ENCODE measurements at regions not wholly inside any gene's neighbourhood (a gene's known extent, or its start where the extent isn't known, plus 50 kb on each side); places are given as distances from the start of the nearest gene placed in this dataset.

DNA sequence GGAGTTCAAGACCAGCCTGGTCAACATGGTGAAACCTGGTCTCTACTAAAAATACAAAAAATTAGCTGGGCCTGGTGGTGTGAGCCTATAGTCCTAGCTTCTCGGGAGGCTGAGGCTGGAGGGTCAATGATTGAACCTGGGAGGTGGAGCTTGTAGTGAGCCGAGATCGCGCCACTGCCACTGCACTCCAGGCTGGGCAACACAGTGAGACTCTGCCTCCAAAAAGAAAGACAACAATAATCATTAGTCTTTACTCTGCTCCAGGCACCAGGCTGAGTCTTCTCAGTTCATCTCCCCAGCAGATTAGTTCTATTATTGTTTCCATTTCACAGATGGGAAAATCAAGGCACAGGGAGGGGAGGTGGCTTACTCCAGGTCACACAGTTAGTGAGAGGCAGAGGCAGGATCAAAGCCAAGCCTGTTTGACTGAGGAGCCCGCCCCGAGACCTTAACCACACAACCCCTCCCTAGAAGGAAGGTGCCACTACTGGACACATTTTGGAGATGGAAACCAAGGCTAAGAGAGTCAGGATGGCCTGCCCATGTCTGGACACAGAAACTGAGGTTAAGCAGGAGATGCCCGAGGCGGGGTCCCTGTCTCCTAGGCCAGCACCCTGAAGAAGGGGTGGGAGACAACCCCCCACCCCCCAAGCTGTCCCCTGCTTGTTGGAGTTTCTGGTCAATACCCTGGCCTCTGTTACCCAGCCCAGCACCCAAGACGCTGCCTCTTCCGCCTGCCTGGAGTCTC lies 75.8 kb downstream of the CEBPB start:
- no peak overlapping the region for H3K9ac ChIP-seq (ENCODE audit: low read length)
- H3K79me2 ChIP-seq (ENCODE audit: insufficient read depth, low read length) = no peaks in the 10 kb centered on the region
- no peaks in the 10 kb centered on the region for H3F3A ChIP-seq (ENCODE audit: insufficient read depth)
- H3K36me3 ChIP-seq (ENCODE audit: low read length) = no peaks in the 10 kb centered on the region
- H3K9me2 ChIP-seq (replicated peaks; ENCODE audit: insufficient read depth, low read length) = no peaks in the 10 kb centered on the region
- no peaks in the 10 kb centered on the region for H3K27me3 ChIP-seq (ENCODE audit: low read length)
- no peak overlapping the region for H3K4me3 ChIP-seq (ENCODE audit: insufficient read depth, low read length, poor library complexity, severe bottlenecking)
- H4K20me1 ChIP-seq (ENCODE audit: low read depth, low read length) = no peaks in the 10 kb centered on the region
- no peak overlapping the region for H2AFZ ChIP-seq (ENCODE audit: low read depth, low read length, severe bottlenecking)
- TF ChIP-seq, protein P1, sequence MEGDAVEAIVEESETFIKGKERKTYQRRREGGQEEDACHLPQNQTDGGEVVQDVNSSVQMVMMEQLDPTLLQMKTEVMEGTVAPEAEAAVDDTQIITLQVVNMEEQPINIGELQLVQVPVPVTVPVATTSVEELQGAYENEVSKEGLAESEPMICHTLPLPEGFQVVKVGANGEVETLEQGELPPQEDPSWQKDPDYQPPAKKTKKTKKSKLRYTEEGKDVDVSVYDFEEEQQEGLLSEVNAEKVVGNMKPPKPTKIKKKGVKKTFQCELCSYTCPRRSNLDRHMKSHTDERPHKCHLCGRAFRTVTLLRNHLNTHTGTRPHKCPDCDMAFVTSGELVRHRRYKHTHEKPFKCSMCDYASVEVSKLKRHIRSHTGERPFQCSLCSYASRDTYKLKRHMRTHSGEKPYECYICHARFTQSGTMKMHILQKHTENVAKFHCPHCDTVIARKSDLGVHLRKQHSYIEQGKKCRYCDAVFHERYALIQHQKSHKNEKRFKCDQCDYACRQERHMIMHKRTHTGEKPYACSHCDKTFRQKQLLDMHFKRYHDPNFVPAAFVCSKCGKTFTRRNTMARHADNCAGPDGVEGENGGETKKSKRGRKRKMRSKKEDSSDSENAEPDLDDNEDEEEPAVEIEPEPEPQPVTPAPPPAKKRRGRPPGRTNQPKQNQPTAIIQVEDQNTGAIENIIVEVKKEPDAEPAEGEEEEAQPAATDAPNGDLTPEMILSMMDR (IDR thresholded peaks at IDR 0.05; ENCODE audit: insufficient read depth, low read length, poor library complexity, severe bottlenecking) = no peak
- TF ChIP-seq EZH2phosphoT487 (conservative IDR thresholded peaks at IDR 0.05; ENCODE audit: low read length) = no peak
- H3K9me3 ChIP-seq (ENCODE audit: insufficient read depth, low read length) = no peaks in the 10 kb centered on the region
- H3K4me2 ChIP-seq (ENCODE audit: low read depth, low read length, poor library complexity, severe bottlenecking) = no peak overlapping the region
- H3K27ac ChIP-seq (ENCODE audit: low read depth, low read length) = no peak overlapping the region

DNA sequence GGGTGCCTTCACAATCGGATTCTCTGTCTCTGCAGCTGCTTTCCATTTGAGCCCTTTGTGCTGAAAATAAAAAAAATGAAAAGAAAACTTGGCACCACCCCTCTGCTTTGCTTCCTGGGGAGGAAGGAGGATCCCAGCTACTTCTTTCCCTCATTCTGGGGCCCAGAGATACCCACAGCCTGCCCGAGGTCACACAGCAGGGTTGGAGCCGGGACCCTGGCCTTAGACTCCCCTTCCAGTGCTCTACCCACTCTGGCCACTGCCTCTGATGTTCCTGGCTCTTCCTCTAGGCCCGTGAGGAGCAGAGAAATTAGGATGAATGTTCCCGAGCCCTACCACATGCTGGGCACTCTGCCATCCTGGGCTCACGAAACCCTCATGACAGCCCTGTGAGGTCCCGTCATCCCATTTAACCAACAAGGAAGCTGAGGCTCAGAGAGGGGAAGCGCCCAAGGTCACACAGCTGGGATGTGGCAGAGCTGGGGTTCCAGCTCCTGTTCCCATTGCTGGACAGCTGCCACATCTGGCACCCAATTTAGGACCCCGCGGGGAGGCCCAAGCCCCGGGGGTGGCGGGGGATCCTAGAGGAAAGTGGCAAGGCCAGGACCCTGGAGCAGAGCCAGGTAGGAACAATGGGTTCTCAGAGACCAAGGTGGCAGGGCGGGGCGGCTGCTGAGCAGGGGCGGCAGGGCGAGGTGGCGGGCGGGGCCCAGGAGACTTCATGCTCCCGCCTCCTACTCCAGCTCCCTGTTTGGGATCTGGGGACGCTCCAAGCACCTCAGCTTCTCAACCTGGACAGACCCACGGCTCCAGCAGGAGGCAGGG lies 76.6 kb downstream of the CEBPB start:
- Histone ChIP-seq H3K9ac (ENCODE audit: low read length) (no peak overlapping the region), H3K27me3 (ENCODE audit: low read length) (no peaks in the 10 kb centered on the region), H3F3A (ENCODE audit: insufficient read depth) (no peaks in the 10 kb centered on the region), H3K4me3 (ENCODE audit: insufficient read depth, low read length, poor library complexity, severe bottlenecking) (no peak overlapping the region), H3K4me2 (ENCODE audit: low read depth, low read length, poor library complexity, severe bottlenecking) (no peak overlapping the region), H3K27ac (ENCODE audit: low read depth, low read length) (no peak overlapping the region), H3K9me3 (ENCODE audit: insufficient read depth, low read length) (no peaks in the 10 kb centered on the region), H2AFZ (ENCODE audit: low read depth, low read length, severe bottlenecking) (no peak overlapping the region), H3K36me3 (ENCODE audit: low read length) (no peaks in the 10 kb centered on the region), H3K9me2 (replicated peaks; ENCODE audit: insufficient read depth, low read length) (no peaks in the 10 kb centered on the region), H3K79me2 (ENCODE audit: insufficient read depth, low read length) (no peaks in the 10 kb centered on the region), H4K20me1 (ENCODE audit: low read depth, low read length) (no peaks in the 10 kb centered on the region)
- TF ChIP-seq, protein P1 (IDR thresholded peaks at IDR 0.05; ENCODE audit: insufficient read depth, low read length, poor library complexity, severe bottlenecking) = no peak
- TF ChIP-seq EZH2phosphoT487 (conservative IDR thresholded peaks at IDR 0.05; ENCODE audit: low read length) = no peak

DNA sequence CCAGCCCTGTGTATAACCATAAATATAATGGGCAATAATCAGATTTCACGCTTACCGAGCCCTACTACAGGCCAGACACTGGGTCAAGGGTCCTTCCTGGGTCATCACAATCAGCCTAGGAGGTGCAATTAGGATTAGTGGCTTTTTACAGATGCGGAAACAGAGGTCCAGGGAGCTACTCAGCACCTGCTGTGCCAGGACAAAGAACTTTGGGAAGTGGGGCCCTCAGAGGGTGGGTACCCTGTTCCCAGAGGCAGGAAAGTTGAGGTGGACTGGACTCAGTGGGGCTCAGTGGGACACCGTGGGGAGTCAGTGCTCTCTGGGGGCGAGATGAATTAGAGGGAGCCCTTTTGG lies 77.2 kb downstream of the CEBPB start:
- H3K4me2 ChIP-seq (ENCODE audit: low read depth, low read length, poor library complexity, severe bottlenecking) = no peak overlapping the region
- H4K20me1 ChIP-seq (ENCODE audit: low read depth, low read length) = no peaks in the 10 kb centered on the region
- TF ChIP-seq, protein P1 (IDR thresholded peaks at IDR 0.05; ENCODE audit: insufficient read depth, low read length, poor library complexity, severe bottlenecking) = no peak
- no peak for TF ChIP-seq EZH2phosphoT487 (conservative IDR thresholded peaks at IDR 0.05; ENCODE audit: low read length)
- H3F3A ChIP-seq (ENCODE audit: insufficient read depth) = no peaks in the 10 kb centered on the region
- no peaks in the 10 kb centered on the region for H3K9me2 ChIP-seq (replicated peaks; ENCODE audit: insufficient read depth, low read length)
- H3K27ac ChIP-seq (ENCODE audit: low read depth, low read length) = no peak overlapping the region
- no peaks in the 10 kb centered on the region for H3K36me3 ChIP-seq (ENCODE audit: low read length)
- H3K27me3 ChIP-seq (ENCODE audit: low read length) = no peaks in the 10 kb centered on the region
- no peak overlapping the region for H3K4me3 ChIP-seq (ENCODE audit: insufficient read depth, low read length, poor library complexity, severe bottlenecking)
- no peak overlapping the region for H3K9ac ChIP-seq (ENCODE audit: low read length)
- no peak overlapping the region for H2AFZ ChIP-seq (ENCODE audit: low read depth, low read length, severe bottlenecking)
- no peaks in the 10 kb centered on the region for H3K9me3 ChIP-seq (ENCODE audit: insufficient read depth, low read length)
- no peaks in the 10 kb centered on the region for H3K79me2 ChIP-seq (ENCODE audit: insufficient read depth, low read length)

Data from SU-DHL-6 (cell line).